Panc1 (cell line): ENCODE measurements at regions not wholly inside any gene's neighbourhood (a gene's known extent, or its start where the extent isn't known, plus 50 kb on each side); places are given as distances from the start of the nearest gene placed in this dataset.

Source experiments
- CTCF ChIP-seq: fragments of 450-650 bp; IDR thresholded peaks from 2 replicates; pipeline ENCODE4 v1.5.1; 2017; ENCODE audit warnings: mild to moderate bottlenecking
- POLR2AphosphoS5 ChIP-seq: IDR thresholded peaks from 2 replicates; pipeline ENCODE4 v1.6.1; 2012; ENCODE audit warnings: mild to moderate bottlenecking, low read depth, low read length, moderate library complexity
- SIN3A ChIP-seq: IDR thresholded peaks from 2 replicates; pipeline ENCODE4 v1.6.1; 2012; ENCODE audit warnings: low read depth, mild to moderate bottlenecking, low read length, moderate library complexity, borderline replicate concordance; ENCODE audit not compliant: insufficient read depth
- TCF7L2 ChIP-seq: IDR thresholded peaks from 2 replicates; pipeline ENCODE4 v1.6.1; 2011; ENCODE audit warnings: mild to moderate bottlenecking, low read depth, low read length, inconsistent platforms

- no peak for TF ChIP-seq CTCF
- no peak for TF ChIP-seq POLR2AphosphoS5
- TF ChIP-seq SIN3A = no peak
- TF ChIP-seq TCF7L2 = no peak
Observed at GRCh38 chr1:224513383-224513782, 78.8 kb upstream of the WDR26 start.
